GM23248 (cell line): ENCODE measurements at regions not wholly inside any gene's neighbourhood (a gene's known extent, or its start where the extent isn't known, plus 50 kb on each side); places are given as distances from the start of the nearest gene placed in this dataset.

Experiments used
- EZH2 ChIP-seq: fragments of 200-600 bp; sonication (generic); IDR thresholded peaks from 2 replicates; pipeline ENCODE4 v1.6.1; 2018; ENCODE audit warnings: antibody characterized with exemption, mild to moderate bottlenecking; ENCODE audit not compliant: insufficient read depth, poor library complexity, severe bottlenecking
- EZH2phosphoT487 ChIP-seq: fragments of 200-600 bp; sonication (generic); IDR thresholded peaks from 2 replicates; pipeline ENCODE4 v1.6.1; 2018; ENCODE audit warnings: antibody characterized with exemption, moderate library complexity, mild to moderate bottlenecking, low read depth; ENCODE audit not compliant: insufficient read depth

DNA sequence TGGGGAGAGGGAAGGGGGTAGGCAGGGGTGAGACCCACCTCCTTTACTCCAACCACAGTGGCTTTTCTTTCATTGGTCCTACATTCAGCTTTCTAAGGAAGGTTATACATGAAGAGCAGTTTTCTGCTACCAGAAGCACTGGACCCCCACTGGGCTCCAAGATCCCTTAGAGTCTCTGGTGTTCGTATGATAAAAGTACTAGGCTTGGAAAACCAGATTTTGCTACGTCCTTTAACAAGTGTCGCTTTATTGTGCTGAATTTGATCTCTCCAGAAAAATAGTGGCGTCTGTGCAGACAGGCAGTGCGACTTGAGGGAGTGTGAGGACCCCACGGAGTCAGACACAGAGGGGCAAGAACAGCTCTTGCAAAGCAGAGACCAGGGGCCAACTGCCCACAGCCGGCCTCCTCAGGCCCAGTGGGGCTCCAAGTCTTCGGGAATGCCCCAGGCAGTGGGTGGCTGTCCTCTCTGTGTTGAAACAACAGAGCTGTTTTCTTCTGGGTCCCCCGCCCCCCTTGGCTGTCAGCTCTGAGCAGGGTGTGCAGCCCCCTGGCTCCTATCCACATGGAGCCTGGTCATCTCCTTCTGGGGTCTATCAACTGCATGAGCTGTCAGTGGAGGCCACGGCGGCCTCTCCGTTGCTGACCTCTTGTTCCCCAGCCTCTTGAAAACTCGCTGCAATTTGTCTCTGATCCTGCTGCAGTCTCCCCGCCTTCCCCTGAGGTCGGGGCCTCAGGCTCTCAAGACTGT, 333.2 kb downstream of the RPS24 start:
- TF ChIP-seq EZH2 (no peak), EZH2phosphoT487 (no peak)
